ENCODE measurements at regions not wholly inside any gene's neighbourhood (a gene's known extent, or its start where the extent isn't known, plus 50 kb on each side); places are given as distances from the start of the nearest gene placed in this dataset.
A peak's percentile ranks its signal among the peaks of the same experiment; 100 is the strongest.

DNA sequence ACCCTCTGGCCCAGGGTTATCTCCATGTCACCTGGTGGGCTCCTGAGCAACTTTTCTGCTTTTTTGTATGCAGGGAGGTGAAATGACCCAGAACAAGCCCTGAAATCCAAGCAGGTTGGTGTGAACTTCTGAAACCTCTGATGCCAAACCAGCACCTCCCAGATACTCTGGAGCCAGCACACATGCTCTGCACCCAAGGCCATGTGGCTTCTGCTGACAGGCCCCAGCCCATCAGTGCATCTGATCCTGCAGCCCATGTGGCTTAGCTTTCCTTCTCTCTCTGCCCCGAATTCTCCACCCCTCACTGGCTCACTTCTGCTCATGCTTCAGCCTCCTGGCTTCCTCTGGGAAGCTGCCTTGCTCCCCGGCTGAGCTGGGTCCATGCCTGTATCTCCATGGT lies 59.3 kb upstream of the RPS6KA2 start:
- WGBS (ENCODE audit: insufficient coverage, low lambda C conversion rate): no CpG with 5 or more reads among the region's 2 CpGs
- Histone ChIP-seq H3K27me3 (ENCODE audit: control insufficient read depth, insufficient read depth, low read length) (peaks cover 27% of the 10 kb centered on the region), H3K9me3 (ENCODE audit: control insufficient read depth, low read depth, low read length) (no peaks in the 10 kb centered on the region), H3K4me3 (ENCODE audit: low read length) (no peak overlapping the region), H3K4me1 (ENCODE audit: control insufficient read depth, insufficient read depth, low read length) (no peaks in the 10 kb centered on the region), H3K36me3 (ENCODE audit: control insufficient read depth, insufficient read depth, low read length) (no peaks in the 10 kb centered on the region), H3K27ac (ENCODE audit: low read length) (no peak overlapping the region)
- no peak for DNase-seq

DNA sequence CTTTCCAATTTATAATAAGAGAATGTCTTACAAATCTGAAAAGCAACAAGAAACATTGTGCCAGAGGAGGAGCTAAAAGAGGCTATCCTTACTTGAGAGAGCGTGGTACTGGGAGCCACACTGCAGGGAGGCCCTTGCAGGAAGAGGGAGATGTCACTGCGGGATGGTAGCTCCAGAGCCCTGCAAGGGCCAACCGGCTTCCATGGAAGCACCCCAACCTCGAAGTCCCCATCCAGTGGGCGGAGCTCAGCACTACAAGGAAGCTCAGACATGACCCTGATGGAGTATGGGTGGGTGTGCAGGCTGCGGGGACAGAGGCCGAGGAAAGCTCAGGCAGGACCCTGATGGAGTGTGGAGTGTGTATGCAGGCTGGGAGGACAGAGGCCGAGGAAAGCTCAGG lies 57.8 kb upstream of the RPS6KA2 start:
- H3K9me3 ChIP-seq (ENCODE audit: control insufficient read depth, low read depth, low read length): peaks cover 1% of the 10 kb centered on the region
- H3K36me3 ChIP-seq (ENCODE audit: control insufficient read depth, insufficient read depth, low read length): no peaks in the 10 kb centered on the region
- no peak overlapping the region for H3K27ac ChIP-seq (ENCODE audit: low read length)
- H3K4me1 ChIP-seq (ENCODE audit: control insufficient read depth, insufficient read depth, low read length): no peaks in the 10 kb centered on the region
- H3K27me3 ChIP-seq (ENCODE audit: control insufficient read depth, insufficient read depth, low read length): peaks cover 27% of the 10 kb centered on the region
- H3K4me3 ChIP-seq (ENCODE audit: low read length): no peak overlapping the region
- WGBS (ENCODE audit: insufficient coverage, low lambda C conversion rate): no CpG with 5 or more reads among the region's 8 CpGs
- no peak for DNase-seq

DNA sequence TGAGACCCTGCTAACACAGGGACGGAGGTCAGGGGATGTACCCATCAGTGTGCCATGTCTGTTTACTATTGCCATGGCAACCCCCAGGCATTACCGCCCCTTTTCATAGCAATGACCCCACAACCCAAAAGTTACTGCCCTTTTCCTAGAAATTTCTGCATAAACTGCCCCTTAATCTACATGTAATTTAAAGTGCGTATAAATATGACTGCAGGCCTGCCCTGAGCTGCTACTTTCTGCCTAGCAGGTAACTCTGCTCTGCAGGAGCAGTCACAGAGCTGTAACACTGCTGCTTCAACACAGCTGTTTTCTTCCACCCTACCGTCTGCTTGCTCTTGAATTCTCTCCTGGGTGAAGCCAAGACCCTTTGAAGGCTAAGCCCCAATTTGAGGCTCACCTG lies 57.1 kb upstream of the RPS6KA2 start:
- Histone ChIP-seq H3K27ac (ENCODE audit: low read length) (no peak overlapping the region), H3K4me1 (ENCODE audit: control insufficient read depth, insufficient read depth, low read length) (no peaks in the 10 kb centered on the region), H3K27me3 (ENCODE audit: control insufficient read depth, insufficient read depth, low read length) (peaks cover 24% of the 10 kb centered on the region), H3K36me3 (ENCODE audit: control insufficient read depth, insufficient read depth, low read length) (no peaks in the 10 kb centered on the region), H3K9me3 (ENCODE audit: control insufficient read depth, low read depth, low read length) (peaks cover 6% of the 10 kb centered on the region), H3K4me3 (ENCODE audit: low read length) (no peak overlapping the region)
- DNase-seq: no peak
- no CpG with 5 or more reads among the region's 4 CpGs for WGBS (ENCODE audit: insufficient coverage, low lambda C conversion rate)

DNA sequence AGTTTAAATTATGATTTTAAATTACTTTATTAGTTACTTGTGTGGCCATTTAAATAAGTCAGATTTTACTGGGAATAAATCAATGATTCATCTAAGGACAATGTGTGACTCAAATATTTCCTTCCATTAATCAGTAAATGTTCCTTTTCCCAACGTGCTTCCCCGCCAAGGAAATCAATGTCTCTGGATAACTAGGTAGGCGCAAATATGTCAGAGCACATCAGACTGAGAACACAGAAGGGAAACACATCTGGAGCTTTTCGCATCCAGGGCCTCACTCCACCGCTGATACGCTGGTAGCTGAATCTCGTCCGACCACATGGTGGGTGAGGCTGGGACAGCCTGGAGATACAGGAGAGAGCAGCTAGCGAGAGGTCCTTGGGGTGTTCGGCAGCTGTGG lies 56.4 kb upstream of the RPS6KA2 start:
- WGBS (ENCODE audit: insufficient coverage, low lambda C conversion rate): 60% methylated on average over 1 of the region's 10 CpGs
- peaks cover 20% of the 10 kb centered on the region for H3K27me3 ChIP-seq (ENCODE audit: control insufficient read depth, insufficient read depth, low read length)
- H3K27ac ChIP-seq (ENCODE audit: low read length): no peak overlapping the region
- H3K4me3 ChIP-seq (ENCODE audit: low read length): no peak overlapping the region
- no peak for DNase-seq
- no peaks in the 10 kb centered on the region for H3K36me3 ChIP-seq (ENCODE audit: control insufficient read depth, insufficient read depth, low read length)
- H3K9me3 ChIP-seq (ENCODE audit: control insufficient read depth, low read depth, low read length): peaks cover 6% of the 10 kb centered on the region
- peaks cover 5% of the 10 kb centered on the region for H3K4me1 ChIP-seq (ENCODE audit: control insufficient read depth, insufficient read depth, low read length)

DNA sequence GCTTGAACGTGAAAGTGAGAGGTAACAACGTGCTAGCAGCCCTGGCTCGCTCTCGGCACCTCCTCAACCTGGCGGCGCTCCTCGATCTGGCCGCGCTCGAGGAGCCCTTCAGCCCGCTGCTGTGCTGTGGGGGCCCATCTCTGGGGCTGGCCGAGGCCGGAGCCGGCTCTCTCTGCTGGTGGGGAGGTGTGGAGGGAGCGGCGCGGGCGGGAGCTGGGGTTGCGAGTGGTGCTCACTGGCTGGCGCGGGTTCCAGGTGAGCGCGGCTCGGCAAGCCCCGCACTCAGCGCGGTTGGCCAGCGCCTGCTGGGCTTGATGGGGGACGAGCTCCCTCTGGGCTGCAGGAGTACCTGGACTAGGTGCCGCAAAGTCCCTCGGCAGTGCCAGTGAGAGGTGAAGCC lies 52.5 kb upstream of the RPS6KA2 start:
- H3K36me3 ChIP-seq (ENCODE audit: control insufficient read depth, insufficient read depth, low read length): no peaks in the 10 kb centered on the region
- no peak for DNase-seq
- no peak overlapping the region for H3K4me3 ChIP-seq (ENCODE audit: low read length)
- H3K9me3 ChIP-seq (ENCODE audit: control insufficient read depth, low read depth, low read length): peaks cover 6% of the 10 kb centered on the region
- WGBS (ENCODE audit: insufficient coverage, low lambda C conversion rate): no CpG with 5 or more reads among the region's 31 CpGs
- H3K27me3 ChIP-seq (ENCODE audit: control insufficient read depth, insufficient read depth, low read length): no peaks in the 10 kb centered on the region
- H3K4me1 ChIP-seq (ENCODE audit: control insufficient read depth, insufficient read depth, low read length): peaks cover 12% of the 10 kb centered on the region
- no peak overlapping the region for H3K27ac ChIP-seq (ENCODE audit: low read length)

DNA sequence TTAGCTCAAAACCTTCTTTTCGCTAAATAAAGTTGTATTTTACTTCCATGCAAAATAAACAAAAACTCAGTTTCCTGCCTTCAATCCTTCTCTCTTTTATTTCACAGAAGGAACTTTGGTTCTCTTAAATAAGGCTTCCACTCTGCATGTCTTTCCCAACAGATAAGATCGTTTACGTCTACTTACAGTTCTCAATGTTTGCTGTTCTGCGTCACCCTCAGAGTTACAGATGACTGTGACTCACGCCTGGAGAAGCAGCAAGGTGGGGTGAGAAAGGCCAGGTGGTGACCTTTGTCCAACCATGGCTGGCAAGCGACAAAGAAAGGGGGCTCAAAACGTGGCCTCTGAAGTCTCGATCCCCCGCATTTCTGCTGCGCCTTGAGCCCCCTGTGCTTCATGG lies 51.4 kb upstream of the RPS6KA2 start:
- no peaks in the 10 kb centered on the region for H3K36me3 ChIP-seq (ENCODE audit: control insufficient read depth, insufficient read depth, low read length)
- peaks cover 12% of the 10 kb centered on the region for H3K4me1 ChIP-seq (ENCODE audit: control insufficient read depth, insufficient read depth, low read length)
- WGBS (ENCODE audit: insufficient coverage, low lambda C conversion rate): no CpG with 5 or more reads among the region's 10 CpGs
- peak overlapping the region; percentile 75 for H3K27ac ChIP-seq (ENCODE audit: low read length)
- peaks cover under 1% of the 10 kb centered on the region for H3K27me3 ChIP-seq (ENCODE audit: control insufficient read depth, insufficient read depth, low read length)
- peaks cover 6% of the 10 kb centered on the region for H3K9me3 ChIP-seq (ENCODE audit: control insufficient read depth, low read depth, low read length)
- peak; percentile 80 to 85 for DNase-seq
- H3K4me3 ChIP-seq (ENCODE audit: low read length): no peak overlapping the region

DNA sequence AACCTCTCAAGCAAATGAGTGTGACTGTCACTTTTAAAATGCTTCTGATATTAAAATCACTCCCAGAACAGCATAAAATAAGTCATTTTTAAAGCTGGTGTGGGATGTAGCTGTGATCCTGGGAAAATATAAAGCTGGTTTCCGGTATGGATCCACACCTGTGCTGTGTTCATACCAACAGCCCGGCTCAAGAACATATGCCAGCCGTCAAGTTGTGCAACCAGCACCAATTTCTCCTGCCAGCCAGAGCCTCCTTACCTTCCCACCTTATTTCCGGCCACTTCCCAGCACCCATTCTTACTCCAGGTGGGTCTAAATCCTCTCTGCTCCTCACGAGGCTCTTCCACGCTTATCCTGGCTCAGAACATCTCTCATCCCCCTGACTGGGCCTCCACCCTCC lies 50.9 kb upstream of the RPS6KA2 start:
- Histone ChIP-seq H3K27ac (ENCODE audit: low read length) (peak overlapping the region; percentile 75), H3K36me3 (ENCODE audit: control insufficient read depth, insufficient read depth, low read length) (no peaks in the 10 kb centered on the region), H3K27me3 (ENCODE audit: control insufficient read depth, insufficient read depth, low read length) (peaks cover 5% of the 10 kb centered on the region), H3K4me3 (ENCODE audit: low read length) (no peak overlapping the region), H3K9me3 (ENCODE audit: control insufficient read depth, low read depth, low read length) (peaks cover 6% of the 10 kb centered on the region), H3K4me1 (ENCODE audit: control insufficient read depth, insufficient read depth, low read length) (peaks cover 12% of the 10 kb centered on the region)
- no CpG with 5 or more reads among the region's 6 CpGs for WGBS (ENCODE audit: insufficient coverage, low lambda C conversion rate)
- DNase-seq: no peak

Measured in large intestine (tissue), 3 donors.